Small intestine (tissue), 7 donors: ENCODE measurements at regions not wholly inside any gene's neighbourhood (a gene's known extent, or its start where the extent isn't known, plus 50 kb on each side); places are given as distances from the start of the nearest gene placed in this dataset.

Experiments
- DNase-seq, 2 donors: peaks; one replicate each; pipeline versions ENCODE4 v3.0.0 to v3.0.0-alpha.2; 2013
- FAIRE-seq: peaks from 2 replicates; lab custom pipeline; 2012; peaks lifted over from hg19 to GRCh38; lab: Jason Lieb, UNC
- H3K27ac ChIP-seq, 3 donors: one replicate each; pipeline ENCODE4 v1.5.1; 2013; ENCODE audit warnings: low read length in 2 of 3, mild to moderate bottlenecking in 2 of 3, control low read depth in 1 of 3, inconsistent platforms in 1 of 3, low read depth in 1 of 3, moderate library complexity in 1 of 3
- H3K27me3 ChIP-seq, 3 donors: one replicate each; pipeline ENCODE4 v1.6.1; 2013; ENCODE audit warnings: low read length in 3 of 3, inconsistent platforms in 1 of 3; ENCODE audit not compliant: control insufficient read depth in 3 of 3, insufficient read depth in 3 of 3
- H3K36me3 ChIP-seq, 3 donors: one replicate each; pipeline ENCODE4 v1.6.1; 2013; ENCODE audit warnings: low read length in 3 of 3, inconsistent platforms in 1 of 3, low read depth in 1 of 3, mild to moderate bottlenecking in 1 of 3, moderate library complexity in 1 of 3; ENCODE audit not compliant: control insufficient read depth in 3 of 3, insufficient read depth in 2 of 3
- H3K4me1 ChIP-seq, 3 donors: one replicate each; pipeline ENCODE4 v1.6.1; 2013; ENCODE audit warnings: low read length in 2 of 3, inconsistent platforms in 1 of 3, low read depth in 1 of 3, mild to moderate bottlenecking in 1 of 3, moderate library complexity in 1 of 3; ENCODE audit not compliant: control insufficient read depth in 3 of 3, insufficient read depth in 2 of 3
- H3K4me3 ChIP-seq, 3 donors: one replicate each; pipeline ENCODE4 v1.5.1; 2013; ENCODE audit warnings: low read length in 3 of 3, control low read depth in 1 of 3, inconsistent platforms in 1 of 3, low read depth in 1 of 3, mild to moderate bottlenecking in 1 of 3, moderate library complexity in 1 of 3
- H3K9me3 ChIP-seq, 2 donors: one replicate each; pipeline ENCODE4 v1.6.1; 2013; ENCODE audit warnings: low read depth in 1 of 2, low read length in 1 of 2; ENCODE audit not compliant: control insufficient read depth in 2 of 2, insufficient read depth in 1 of 2
- WGBS, 3 donors: extraction: QIAGEN DNeasy Blood & Tissue Kit; methylation state at CpG; one replicate each; pipeline ENCODE4 v1.1.7; 2013; 5-methylcytosine and 5-hydroxymethylcytosine counted together
- donor health status: healthy with polysubstance abuse.
- donor health status: control.
- donor health status: control.
- donor health status: Bipolar disorder and iron deficiency.
- donor health status: healthy.

DNA sequence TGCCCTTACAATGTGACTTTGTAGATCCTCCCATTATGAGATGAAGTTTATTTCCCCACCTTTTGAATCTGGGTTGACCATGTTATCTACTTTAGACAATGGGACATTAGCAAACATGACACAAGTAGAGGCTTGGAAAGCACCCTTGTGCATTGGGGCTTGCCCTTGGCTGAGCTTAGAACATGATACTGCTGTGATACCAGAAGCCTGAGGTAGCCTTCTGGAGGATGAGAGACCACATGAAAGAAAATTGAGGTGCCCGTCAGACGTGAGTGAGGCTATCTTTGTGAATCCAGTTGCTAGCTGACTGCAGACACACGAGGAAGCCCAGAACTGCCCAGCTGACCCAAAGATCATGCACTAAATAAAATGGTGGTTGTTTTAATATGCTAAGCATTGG is 341.2 kb downstream of the CYP26B1 start:
- DNase-seq (no peak), FAIRE-seq (no peak)
- Histone ChIP-seq H3K27ac (no peak overlapping the region), H3K9me3 (no peaks in the 10 kb centered on the region), H3K4me1 (no peaks in the 10 kb centered on the region), H3K27me3 (no peaks in the 10 kb centered on the region), H3K36me3 (no peaks in the 10 kb centered on the region), H3K4me3 (no peak overlapping the region)
- WGBS, 3 donors: 80 to 86% (median 85%) methylated on average over 3 of the region's 3 CpGs

DNA sequence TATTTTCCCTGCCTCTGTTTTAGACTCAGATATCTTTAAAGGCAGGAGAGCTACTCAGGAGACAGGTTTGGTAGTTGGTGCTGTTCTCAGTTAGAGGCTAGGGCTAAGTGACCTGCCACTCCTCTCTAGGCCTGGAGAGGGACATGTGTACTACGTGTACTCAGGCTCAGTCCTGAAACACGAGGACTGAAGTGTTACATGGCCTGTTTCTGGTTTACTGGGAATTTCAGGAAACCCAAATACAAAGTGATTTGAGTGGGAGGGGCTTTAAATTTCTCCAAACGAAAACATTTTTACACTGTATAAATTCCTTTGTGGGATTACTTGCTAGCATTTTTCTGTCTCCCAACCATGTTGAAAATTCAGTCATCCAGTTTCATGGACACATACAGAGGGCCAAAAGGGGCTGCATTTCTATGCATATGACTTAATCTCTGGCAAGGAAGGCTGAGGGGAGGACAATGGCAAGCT is 343.3 kb downstream of the CYP26B1 start:
- Histone ChIP-seq H3K36me3 (no peaks in the 10 kb centered on the region), H3K4me1 (no peaks in the 10 kb centered on the region), H3K27ac (no peak overlapping the region), H3K9me3 (no peaks in the 10 kb centered on the region), H3K4me3 (no peak overlapping the region), H3K27me3 (no peaks in the 10 kb centered on the region)
- DNase-seq: no peak
- 45 to 64% (median 51%) methylated on average over 3 of the region's 3 CpGs for whole genome bisulfite sequencing, 3 donors
- no peak for FAIRE-seq

DNA sequence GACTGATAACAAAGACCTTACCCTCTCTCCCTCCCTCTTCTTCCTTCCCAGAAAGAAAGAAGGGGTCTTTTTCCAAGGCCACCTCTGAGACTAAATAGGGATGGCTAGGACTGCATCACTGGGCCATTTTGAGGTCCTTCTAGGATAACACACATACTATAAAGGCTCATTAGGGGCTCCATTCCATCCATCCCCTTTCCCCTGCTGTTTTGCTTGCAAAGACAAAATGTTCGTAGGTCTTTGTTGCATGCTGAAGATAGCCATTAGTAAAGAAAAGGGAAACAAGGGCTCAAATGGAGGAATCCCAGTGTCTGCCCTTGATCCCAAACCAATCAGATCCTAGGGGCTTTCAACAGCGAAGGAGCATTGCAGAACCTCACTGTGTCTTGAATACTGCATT is 344.3 kb downstream of the CYP26B1 start:
- H3K4me3 ChIP-seq: no peak overlapping the region
- no peaks in the 10 kb centered on the region for H3K27me3 ChIP-seq
- no peak for DNase-seq
- H3K4me1 ChIP-seq: no peaks in the 10 kb centered on the region
- no peak for FAIRE-seq
- H3K9me3 ChIP-seq: no peaks in the 10 kb centered on the region
- 73 to 78% (median 75%) methylated on average over 2 of the region's 2 CpGs for WGBS, 3 donors
- no peaks in the 10 kb centered on the region for H3K36me3 ChIP-seq
- no peak overlapping the region for H3K27ac ChIP-seq

DNA sequence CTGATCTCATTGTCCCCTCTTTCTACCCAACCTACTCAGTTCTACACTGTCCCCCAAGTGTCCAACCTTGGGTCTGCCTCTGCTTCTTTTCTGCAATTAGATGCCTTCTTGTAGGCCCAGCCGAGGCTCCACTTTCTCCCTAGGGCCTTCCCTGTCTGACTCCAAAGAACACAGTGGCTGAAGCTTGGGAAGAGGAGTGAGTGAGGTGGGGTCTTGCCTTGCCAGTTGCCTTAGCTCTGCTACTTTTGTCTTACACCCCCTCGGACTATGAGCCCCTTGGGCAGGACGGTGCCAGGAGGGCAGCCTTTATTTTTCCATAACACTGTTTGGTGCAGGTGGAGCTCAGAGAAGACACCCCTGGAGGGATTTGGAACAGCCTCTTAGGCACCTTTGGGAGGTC is 345.1 kb downstream of the CYP26B1 start:
- Histone ChIP-seq H3K36me3 (no peaks in the 10 kb centered on the region), H3K27ac (no peak overlapping the region), H3K4me1 (no peaks in the 10 kb centered on the region), H3K4me3 (no peak overlapping the region), H3K9me3 (no peaks in the 10 kb centered on the region), H3K27me3 (no peaks in the 10 kb centered on the region)
- WGBS, 3 donors: 83 to 95% (median 90%) methylated on average over 3 of the region's 3 CpGs
- FAIRE-seq: no peak
- DNase-seq: no peak

DNA sequence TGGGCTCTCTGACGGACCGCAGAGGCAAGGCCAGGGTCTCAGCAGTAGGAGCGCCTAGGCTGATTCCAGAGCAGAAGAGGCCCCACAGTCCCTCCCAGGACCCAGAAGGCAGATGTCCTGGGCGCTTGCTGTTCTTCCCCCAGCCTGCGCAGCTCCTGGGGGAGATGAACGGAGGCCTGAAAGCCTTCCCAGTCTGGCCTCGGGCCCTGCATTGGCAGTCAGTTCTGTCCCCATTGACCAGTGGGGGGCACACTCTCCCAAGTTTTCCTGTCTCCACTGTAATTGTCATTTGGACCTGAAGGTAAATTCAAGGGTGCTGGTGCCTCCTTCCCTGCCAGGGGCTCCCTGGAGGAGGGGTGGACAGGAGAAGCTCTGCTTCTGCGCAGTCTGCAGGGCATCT is 345.7 kb downstream of the CYP26B1 start:
- WGBS, 3 donors: 63 to 81% (median 78%) methylated on average over 8 of the region's 8 CpGs
- Histone ChIP-seq H3K27ac (no peak overlapping the region), H3K4me1 (no peaks in the 10 kb centered on the region), H3K36me3 (no peaks in the 10 kb centered on the region), H3K27me3 (no peaks in the 10 kb centered on the region), H3K9me3 (no peaks in the 10 kb centered on the region), H3K4me3 (no peak overlapping the region)
- peak; percentile 24 to 54 for DNase-seq
- FAIRE-seq: no peak

DNA sequence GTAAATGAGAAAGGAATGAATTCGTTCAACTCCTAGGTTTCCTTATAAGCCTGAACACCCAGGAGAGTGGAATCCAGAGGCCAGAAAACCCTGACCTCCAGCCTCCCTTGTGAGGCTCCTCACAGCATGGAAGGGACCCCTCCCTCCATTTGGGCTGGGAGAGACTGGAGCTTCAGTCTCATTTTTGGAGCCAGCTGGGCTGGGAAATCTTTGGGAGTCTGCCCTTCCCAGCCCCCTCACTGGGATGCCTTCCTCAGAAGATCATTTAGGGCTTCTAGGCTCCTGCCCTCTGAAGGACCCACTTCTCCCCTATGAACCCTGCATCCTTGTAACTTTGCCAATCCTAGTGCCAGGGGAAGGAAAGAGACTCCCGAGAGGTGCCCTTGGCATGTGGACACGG is 346.1 kb downstream of the CYP26B1 start:
- no peak overlapping the region for H3K27ac ChIP-seq
- no peaks in the 10 kb centered on the region for H3K36me3 ChIP-seq
- no peak overlapping the region for H3K4me3 ChIP-seq
- no peaks in the 10 kb centered on the region for H3K9me3 ChIP-seq
- H3K27me3 ChIP-seq: no peaks in the 10 kb centered on the region
- WGBS, 3 donors: 70 to 89% (median 81%) methylated on average over 3 of the region's 3 CpGs
- no peaks in the 10 kb centered on the region for H3K4me1 ChIP-seq
- FAIRE-seq (no peak), DNase-seq (no peak)

DNA sequence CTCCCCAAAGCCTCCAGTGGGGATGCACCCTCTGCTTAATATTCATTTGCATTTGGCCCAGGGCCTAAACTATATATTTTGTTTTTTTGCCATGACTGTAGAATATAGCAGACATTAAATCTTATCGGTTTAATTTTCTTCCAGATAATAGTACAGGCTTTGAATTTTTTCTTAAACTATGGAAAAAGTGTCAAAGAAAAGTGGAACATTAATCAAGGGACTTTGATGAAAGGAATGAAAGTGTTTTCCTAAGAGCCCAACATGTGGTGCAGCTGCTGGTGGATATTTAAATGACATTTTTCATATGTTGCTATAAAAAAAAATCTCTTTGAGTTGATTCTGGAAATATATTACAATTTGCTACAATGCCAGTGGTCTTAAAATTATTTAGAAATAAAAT is 346.8 kb downstream of the CYP26B1 start:
- FAIRE-seq: no peak
- WGBS, 3 donors: 73 to 89% (median 78%) methylated on average over 1 of the region's 1 CpG
- H3K9me3 ChIP-seq: no peaks in the 10 kb centered on the region

DNA sequence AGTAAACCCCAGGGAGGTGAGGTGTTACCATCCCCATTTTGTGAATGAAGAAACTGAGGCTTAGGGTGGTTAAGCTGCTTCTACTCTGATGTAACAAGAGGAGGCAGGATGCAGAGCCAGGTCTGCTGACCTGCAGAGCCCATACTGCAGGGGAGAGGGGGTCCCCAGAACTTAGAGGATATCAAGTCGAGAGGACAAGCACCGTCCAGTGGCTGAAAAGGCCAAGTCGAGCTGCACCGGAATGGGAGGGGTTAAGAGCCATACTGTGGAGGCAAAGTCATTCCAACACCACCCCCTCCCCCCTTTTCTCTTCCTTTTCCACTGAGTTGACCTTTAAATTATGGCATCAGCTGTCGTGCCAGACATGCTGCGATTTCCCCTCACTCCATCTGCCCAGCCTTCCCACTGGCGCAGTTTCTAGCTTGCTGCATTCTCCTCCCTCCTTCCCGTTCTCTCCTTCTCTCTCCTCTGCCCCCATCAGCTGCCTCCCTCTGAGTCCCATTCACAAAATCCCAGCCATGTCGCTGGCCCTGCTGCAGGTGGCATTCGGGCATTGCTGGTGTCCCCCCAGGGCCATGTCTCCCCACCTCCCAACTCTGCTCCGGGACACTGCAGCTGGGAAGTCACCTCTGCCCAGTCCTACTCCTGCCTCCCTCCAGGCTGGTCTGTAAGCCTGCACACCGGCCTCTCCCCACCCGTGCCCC is 346.9 kb downstream of the DYSF start:
- Histone ChIP-seq H3K4me1 (no peaks in the 10 kb centered on the region), H3K36me3 (no peaks in the 10 kb centered on the region), H3K27me3 (no peaks in the 10 kb centered on the region), H3K4me3 (no peak overlapping the region), H3K9me3 (no peaks in the 10 kb centered on the region), H3K27ac (no peak overlapping the region)
- 64 to 79% (median 75%) methylated on average over 13 of the region's 13 CpGs for WGBS, 3 donors
- no peak for DNase-seq
- no peak for FAIRE-seq

More for the DNA sequence above, 346.8 kb downstream of the CYP26B1 start:
- Histone ChIP-seq H3K27ac (no peak overlapping the region), H3K27me3 (no peaks in the 10 kb centered on the region), H3K4me1 (no peaks in the 10 kb centered on the region), H3K4me3 (no peak overlapping the region), H3K36me3 (no peaks in the 10 kb centered on the region)
- no peak for DNase-seq
